ENCODE measurements at regions not wholly inside any gene's neighbourhood (a gene's known extent, or its start where the extent isn't known, plus 50 kb on each side); places are given as distances from the start of the nearest gene placed in this dataset.
"Not testable (repeated sequence)": the region's sequence is repeated elsewhere in the genome, so short reads cannot be mapped to it uniquely, and the experiment has no call there.

DNA sequence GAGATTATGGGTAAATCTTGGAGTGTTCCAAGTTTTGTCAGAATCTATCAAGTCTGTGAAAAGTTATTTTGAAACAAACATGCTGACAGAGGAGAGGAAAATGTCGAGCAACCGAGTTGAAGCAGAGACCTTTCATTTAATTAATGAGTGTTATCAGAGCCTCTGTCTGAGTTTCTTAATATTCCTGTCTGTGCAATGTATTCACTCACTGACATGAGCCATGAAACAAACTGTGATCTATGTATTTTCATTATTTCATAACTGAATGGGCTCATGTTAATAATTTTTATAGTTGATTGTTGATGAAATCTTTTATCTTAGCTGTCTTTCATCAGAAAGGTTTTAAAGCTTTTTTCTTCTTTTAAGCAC lies 144.2 kb upstream of the FAR2 start:
- no peak for DNase-seq
- no peak for ATAC-seq
- H3K9me3 ChIP-seq: no peaks in the 10 kb centered on the region
- H3K36me3 ChIP-seq (ENCODE audit: low read depth): no peaks in the 10 kb centered on the region
- TF ChIP-seq, protein P1, sequence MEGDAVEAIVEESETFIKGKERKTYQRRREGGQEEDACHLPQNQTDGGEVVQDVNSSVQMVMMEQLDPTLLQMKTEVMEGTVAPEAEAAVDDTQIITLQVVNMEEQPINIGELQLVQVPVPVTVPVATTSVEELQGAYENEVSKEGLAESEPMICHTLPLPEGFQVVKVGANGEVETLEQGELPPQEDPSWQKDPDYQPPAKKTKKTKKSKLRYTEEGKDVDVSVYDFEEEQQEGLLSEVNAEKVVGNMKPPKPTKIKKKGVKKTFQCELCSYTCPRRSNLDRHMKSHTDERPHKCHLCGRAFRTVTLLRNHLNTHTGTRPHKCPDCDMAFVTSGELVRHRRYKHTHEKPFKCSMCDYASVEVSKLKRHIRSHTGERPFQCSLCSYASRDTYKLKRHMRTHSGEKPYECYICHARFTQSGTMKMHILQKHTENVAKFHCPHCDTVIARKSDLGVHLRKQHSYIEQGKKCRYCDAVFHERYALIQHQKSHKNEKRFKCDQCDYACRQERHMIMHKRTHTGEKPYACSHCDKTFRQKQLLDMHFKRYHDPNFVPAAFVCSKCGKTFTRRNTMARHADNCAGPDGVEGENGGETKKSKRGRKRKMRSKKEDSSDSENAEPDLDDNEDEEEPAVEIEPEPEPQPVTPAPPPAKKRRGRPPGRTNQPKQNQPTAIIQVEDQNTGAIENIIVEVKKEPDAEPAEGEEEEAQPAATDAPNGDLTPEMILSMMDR (IDR thresholded peaks at IDR 0.05): no peak
- intact Hi-C loops (cut with DNase I, micrococcal nuclease): no loop called here
- H3K4me3 ChIP-seq: no peak overlapping the region
- no peaks in the 10 kb centered on the region for H3K4me1 ChIP-seq (ENCODE audit: low read depth)

DNA sequence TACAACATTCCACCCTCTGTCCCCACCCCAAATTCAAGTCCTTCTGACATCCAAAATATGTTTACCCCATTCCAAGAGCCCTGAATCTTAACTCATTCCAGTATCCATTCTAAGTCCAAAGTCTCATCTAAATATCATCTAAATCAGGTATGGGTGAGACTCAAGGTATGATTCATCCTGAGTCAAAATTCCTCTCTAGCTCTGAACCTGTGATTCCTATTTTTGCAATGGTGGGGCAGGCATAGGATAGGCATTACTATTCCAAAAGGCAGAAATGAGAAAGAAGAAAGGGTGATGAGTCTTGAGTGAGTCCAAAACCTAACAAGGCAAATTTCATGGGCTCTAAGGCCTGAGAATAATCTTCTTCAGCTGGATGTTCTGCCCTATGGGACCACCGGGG lies 140.3 kb upstream of the FAR2 start:
- Histone ChIP-seq H3K36me3 (ENCODE audit: low read depth) (no peaks in the 10 kb centered on the region), H3K9me3 (no peaks in the 10 kb centered on the region), H3K4me1 (ENCODE audit: low read depth) (no peaks in the 10 kb centered on the region), H3K4me3 (no peak overlapping the region)
- intact Hi-C loops (cut with DNase I, micrococcal nuclease): no loop called here
- ATAC-seq: no peak
- TF ChIP-seq, protein P1 (IDR thresholded peaks at IDR 0.05): no peak
- no peak for DNase-seq

DNA sequence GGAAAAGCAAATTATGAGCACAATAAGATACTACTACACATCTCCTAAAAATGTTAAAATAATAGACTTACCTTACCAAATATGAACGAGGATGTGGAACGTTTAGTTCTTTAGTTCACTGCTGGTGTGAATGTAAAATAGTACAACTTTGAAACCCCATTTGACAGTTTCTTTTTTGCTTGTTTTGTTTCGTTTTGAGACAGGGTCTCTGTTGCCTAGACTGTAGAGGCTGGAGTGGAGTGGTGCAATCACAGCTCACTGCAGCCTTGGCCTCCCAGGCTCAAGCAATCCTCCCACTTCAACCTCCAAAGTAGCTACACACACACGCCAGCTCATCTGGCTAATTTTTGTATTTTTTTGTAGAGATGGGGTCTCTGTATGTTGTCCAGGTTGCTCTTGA lies 136.4 kb upstream of the FAR2 start:
- Histone ChIP-seq H3K9me3 (no peaks in the 10 kb centered on the region), H3K4me3 (no peak overlapping the region), H3K36me3 (ENCODE audit: low read depth) (no peaks in the 10 kb centered on the region), H3K4me1 (ENCODE audit: low read depth) (no peaks in the 10 kb centered on the region)
- TF ChIP-seq, protein P1 (IDR thresholded peaks at IDR 0.05): no peak
- no peak for DNase-seq
- ATAC-seq: no peak
- intact Hi-C loops (cut with DNase I, micrococcal nuclease): no loop called here

DNA sequence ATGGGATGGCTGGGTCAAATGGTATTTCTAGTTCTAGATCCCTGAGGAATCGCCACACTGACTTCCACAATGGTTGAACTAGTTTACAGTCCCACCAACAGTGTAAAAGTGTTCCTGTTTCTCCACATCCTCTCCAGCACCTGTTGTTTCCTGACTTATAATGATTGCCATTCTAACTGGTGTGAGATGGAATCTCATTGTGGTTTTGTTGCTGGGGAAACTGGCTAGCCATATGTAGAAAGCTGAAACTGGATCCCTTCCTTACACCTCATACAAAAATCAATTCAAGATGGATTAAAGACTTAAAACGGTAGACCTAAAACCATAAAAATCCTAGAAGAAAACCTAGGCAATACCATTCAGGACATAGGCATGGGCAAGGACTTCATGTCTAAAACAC lies 131.5 kb upstream of the FAR2 start:
- H3K36me3 ChIP-seq (ENCODE audit: low read depth); ATAC-seq; H3K9me3 ChIP-seq; H3K4me1 ChIP-seq (ENCODE audit: low read depth); H3K4me3 ChIP-seq; DNase-seq; intact Hi-C loops (cut with DNase I, micrococcal nuclease): not testable (repeated sequence)

DNA sequence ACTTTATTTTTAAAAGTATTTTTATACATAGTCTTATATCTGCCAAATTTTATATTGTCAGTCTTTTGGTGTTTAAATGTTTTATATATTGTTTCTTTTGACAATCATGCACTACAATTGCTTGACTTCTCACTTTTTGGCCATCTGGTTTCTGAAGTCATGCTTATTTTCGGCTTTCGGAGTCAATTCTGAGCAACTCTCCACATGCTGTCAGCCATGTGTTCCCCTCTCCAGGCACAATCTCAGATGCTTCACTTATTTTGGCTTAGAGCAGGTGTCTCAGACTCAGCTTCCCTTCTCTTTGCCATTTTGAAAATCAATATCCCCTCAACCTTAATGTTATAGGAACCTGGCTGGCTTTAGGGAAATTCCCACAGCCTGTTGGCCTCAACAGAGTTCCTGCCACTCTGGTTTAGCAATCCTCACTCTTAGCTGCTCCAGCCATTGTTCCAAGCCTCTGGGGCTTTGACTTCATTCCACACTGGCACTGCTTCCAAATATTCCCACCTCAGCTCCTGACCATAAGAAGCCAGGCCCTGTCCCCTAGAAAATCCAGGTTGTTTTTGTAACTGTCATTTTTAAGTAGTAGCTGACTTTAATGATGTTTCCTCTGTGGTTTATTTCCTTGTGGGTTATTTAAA lies 125.5 kb upstream of the FAR2 start:
- DNase-seq (no peak), ATAC-seq (no peak)
- Histone ChIP-seq H3K4me1 (ENCODE audit: low read depth) (no peaks in the 10 kb centered on the region), H3K9me3 (no peaks in the 10 kb centered on the region), H3K4me3 (no peak overlapping the region), H3K36me3 (ENCODE audit: low read depth) (no peaks in the 10 kb centered on the region)
- intact Hi-C loops (cut with DNase I, micrococcal nuclease): no loop called here
- TF ChIP-seq, protein P1 (IDR thresholded peaks at IDR 0.05): no peak

DNA sequence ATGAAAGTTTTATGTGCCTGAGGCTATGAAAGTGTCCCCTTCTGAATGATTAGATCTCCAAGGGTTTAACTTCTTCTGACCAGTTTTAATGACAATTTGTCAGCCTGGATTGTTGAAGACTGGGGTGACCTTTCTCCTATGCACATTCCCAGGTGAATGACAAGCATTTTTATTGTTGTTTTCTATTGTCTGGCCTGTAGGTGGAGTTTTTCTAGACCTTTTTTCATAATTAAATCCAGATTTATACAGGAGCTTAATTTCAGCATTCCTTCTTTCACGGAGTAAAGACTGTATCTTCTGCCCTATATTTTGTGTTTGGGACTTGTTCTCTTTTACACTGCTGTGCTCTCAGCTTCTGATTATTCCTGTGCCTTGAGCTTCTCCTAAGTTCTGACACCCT lies 125.0 kb upstream of the FAR2 start:
- ATAC-seq (peak; percentile 55), DNase-seq (no peak)
- H3K36me3 ChIP-seq (ENCODE audit: low read depth): no peaks in the 10 kb centered on the region
- intact Hi-C loops (cut with DNase I, micrococcal nuclease): no loop called here
- H3K4me1 ChIP-seq (ENCODE audit: low read depth): no peaks in the 10 kb centered on the region
- H3K4me3 ChIP-seq: no peak overlapping the region
- TF ChIP-seq, protein P1 (IDR thresholded peaks at IDR 0.05): no peak
- no peaks in the 10 kb centered on the region for H3K9me3 ChIP-seq

All from mucosa of descending colon (tissue), 3 donors.